HCT116 (cell line): ENCODE measurements at regions not wholly inside any gene's neighbourhood (a gene's known extent, or its start where the extent isn't known, plus 50 kb on each side); places are given as distances from the start of the nearest gene placed in this dataset.

Experiments used
- ATAC-seq: fragments of 200-7000 bp; cut with Tn5 transposase; 2 replicates; pipeline ENCODE4 v1.9.1; 2020; ENCODE audit warnings: mild to moderate bottlenecking, moderate library complexity
- BruUV-seq: library from RNA; stranded (reverse); fragments of 400-500 nt; replicated peaks from 2 replicates; lab custom pipeline; 2021; lab: Mats Ljungman, UMichigan
- CTCF ChIA-PET: fragments of 300-600 bp; sonication (Branson Sonifier 250); formaldehyde crosslinking; loops from one replicate; lab custom pipeline; 2021; ENCODE audit warnings: antibody characterized with exemption; lab: Charles Lee
- POLR2A ChIA-PET: fragments of 300-600, 350-600 bp; sonication (Branson Sonifier 250); formaldehyde crosslinking; loops from one replicate; lab custom pipeline; 2021; ENCODE audit warnings: antibody characterized with exemption; lab: Charles Lee
- RAD21 ChIA-PET, 2 experiments: fragments of 300-600 bp; sonication (Branson Sonifier 250); formaldehyde crosslinking; loops; one replicate each; lab custom pipeline; 2023; ENCODE audit warnings: low total read pairs in 2 of 2; ENCODE audit not compliant: uncharacterized antibody in 2 of 2, unreplicated experiment in 2 of 2, low non-redundant PET in 1 of 2; lab: Charles Lee
- DNase-seq: peaks from one replicate; pipeline ENCODE4 v3.0.0-alpha.2; 2010; ENCODE audit warnings: low read depth, low spot score
- H2AFZ ChIP-seq: fragments of 200-600 bp; shearing (Covaris generic), sonication (generic); 2 replicates; pipeline ENCODE4 v1.6.1; 2017; ENCODE audit warnings: low read depth, mixed run types, mixed read lengths, antibody characterized with exemption, low read length; ENCODE audit not compliant: poor library complexity, severe bottlenecking
- H3K27ac ChIP-seq: 2 replicates; pipeline ENCODE4 v1.5.1; 2012; ENCODE audit warnings: low read depth, low read length
- H3K27me3 ChIP-seq: fragments of 200-600 bp; sonication (generic); 2 replicates; pipeline ENCODE4 v1.6.1; 2016; ENCODE audit warnings: mixed run types, low read length, mixed read lengths; ENCODE audit not compliant: insufficient read depth
- H3K36me3 ChIP-seq, 2 experiments: fragments of 200-500 bp in 1 of 2; fragments of 200-600 bp in 1 of 2; sonication (Bioruptor generic) in 1 of 2; sonication (generic) in 1 of 2; 2 replicates each; pipeline versions ENCODE4 v1.5.1 to v1.6.1; 2014 to 2016; ENCODE audit warnings: low read length in 2 of 2, inconsistent platforms in 1 of 2, mixed read lengths in 1 of 2, mixed run types in 1 of 2; ENCODE audit not compliant: insufficient read depth in 2 of 2, control insufficient read depth in 1 of 2
- H3K4me1 ChIP-seq, 2 experiments: fragments of 200-600 bp in 1 of 2; sonication (generic) in 1 of 2; 2 replicates each; pipeline versions ENCODE4 v1.5.1 to v1.6.1; 2012 to 2017; ENCODE audit warnings: low read length in 2 of 2, inconsistent platforms in 1 of 2, mild to moderate bottlenecking in 1 of 2, mixed read lengths in 1 of 2, mixed run types in 1 of 2, moderate library complexity in 1 of 2; ENCODE audit not compliant: insufficient read depth in 2 of 2, control insufficient read depth in 1 of 2
- H3K4me2 ChIP-seq: fragments of 200-600 bp; sonication (generic); 2 replicates; pipeline ENCODE4 v1.6.1; 2017; ENCODE audit warnings: mixed run types, low read length, mixed read lengths
- H3K4me3 ChIP-seq, 2 experiments: fragments of 200-600 bp in 1 of 2; sonication (generic) in 1 of 2; replicated peaks in 1 of 2; 2 replicates each; pipeline ENCODE4 v1.5.1; 2011 to 2016; ENCODE audit warnings: low read length in 2 of 2, control low read depth in 1 of 2, low read depth in 1 of 2, mild to moderate bottlenecking in 1 of 2, mixed read lengths in 1 of 2, mixed run types in 1 of 2
- H3K79me2 ChIP-seq: fragments of 200-600 bp; sonication (generic); 2 replicates; pipeline ENCODE4 v1.6.1; 2017; ENCODE audit warnings: mild to moderate bottlenecking, mixed run types, low read length, moderate library complexity, mixed read lengths; ENCODE audit not compliant: insufficient read depth
- H3K9ac ChIP-seq: fragments of 200-600 bp; sonication (generic); 2 replicates; pipeline ENCODE4 v1.6.1; 2016; ENCODE audit warnings: low read length, mixed read lengths
- H3K9me2 ChIP-seq: fragments of 200-600 bp; sonication (generic), shearing (Covaris generic); 2 replicates; pipeline ENCODE4 v1.6.1; 2017; ENCODE audit warnings: mixed run types, mild to moderate bottlenecking, moderate library complexity; ENCODE audit not compliant: insufficient read depth
- H3K9me3 ChIP-seq, 2 experiments: fragments of 200-500 bp in 1 of 2; fragments of 200-600 bp in 1 of 2; sonication (Bioruptor generic) in 1 of 2; sonication (generic) in 1 of 2; 2 replicates each; pipeline ENCODE4 v1.6.1; 2014 to 2017; ENCODE audit warnings: low read length in 2 of 2, mixed read lengths in 2 of 2, inconsistent platforms in 1 of 2, low read depth in 1 of 2, mild to moderate bottlenecking in 1 of 2, mixed run types in 1 of 2, moderate library complexity in 1 of 2; ENCODE audit not compliant: control insufficient read depth in 1 of 2, insufficient read depth in 1 of 2
- H4K20me1 ChIP-seq: fragments of 200-600 bp; sonication (generic), shearing (Covaris generic); 2 replicates; pipeline ENCODE4 v1.6.1; 2017; ENCODE audit warnings: mixed run types, mild to moderate bottlenecking, moderate library complexity; ENCODE audit not compliant: insufficient read depth
- CBX3 ChIP-seq: IDR thresholded peaks from 2 replicates; pipeline ENCODE4 v1.6.1; 2012; ENCODE audit warnings: low read depth
- EGR1 ChIP-seq: IDR thresholded peaks from 2 replicates; pipeline ENCODE4 v1.6.1; 2012; ENCODE audit warnings: low read depth
- ELF1 ChIP-seq: IDR thresholded peaks from 2 replicates; pipeline ENCODE4 v1.6.1; 2012; ENCODE audit warnings: low read depth, borderline replicate concordance
- EZH2 ChIP-seq: fragments of 200-600 bp; sonication (generic); IDR thresholded peaks from 2 replicates; pipeline ENCODE4 v1.6.1; 2017; ENCODE audit warnings: antibody characterized with exemption, mixed run types
- EZH2phosphoT487 ChIP-seq: fragments of 200-600 bp; IDR thresholded peaks from 2 replicates; pipeline ENCODE4 v1.6.1; 2018; ENCODE audit warnings: antibody characterized with exemption, borderline replicate concordance
- JUND ChIP-seq: IDR thresholded peaks from 2 replicates; pipeline ENCODE4 v1.6.1; 2012
- POLR2AphosphoS5 ChIP-seq: IDR thresholded peaks from 2 replicates; pipeline ENCODE4 v1.6.1; 2011; ENCODE audit warnings: mild to moderate bottlenecking, low read depth, low read length, moderate library complexity
- RAD21 ChIP-seq: IDR thresholded peaks from 2 replicates; pipeline ENCODE4 v1.6.1; 2012; ENCODE audit warnings: low read depth, mild to moderate bottlenecking
- SP1 ChIP-seq: IDR thresholded peaks from 2 replicates; pipeline ENCODE4 v1.6.1; 2012; ENCODE audit warnings: low read depth
- SRF ChIP-seq: IDR thresholded peaks from 2 replicates; pipeline ENCODE4 v1.6.1; 2012; ENCODE audit warnings: low read depth
- TCF7L2 ChIP-seq: IDR thresholded peaks from 2 replicates; pipeline ENCODE4 v1.7.0; 2011; ENCODE audit warnings: borderline replicate concordance, inconsistent platforms; ENCODE audit not compliant: insufficient read depth, insufficient read length; ENCODE audit errors: extremely low read depth
- ZNF274 ChIP-seq: fragments of 200-500 bp; sonication (Bioruptor generic); IDR thresholded peaks from 2 replicates; pipeline ENCODE4 v1.6.1; 2014; ENCODE audit warnings: mild to moderate bottlenecking, low read depth, low read length, inconsistent platforms
- intact Hi-C: fragments of 100-400 bp; cut with micrococcal nuclease; formaldehyde crosslinking; loops from 2 replicates; pipeline ENCODE4 v1.10.0; 2022
- TF ChIP-seq, protein P1 (sequence below), 3 experiments: fragments of 200-600 bp in 1 of 3; sonication (generic) in 1 of 3; IDR thresholded peaks in 2 of 3; conservative IDR thresholded peaks in 1 of 3; 2 replicates each; pipeline ENCODE4 v1.5.1; 2012 to 2017; ENCODE audit warnings: low read depth in 2 of 3, low read length in 2 of 3, antibody characterized with exemption in 1 of 3, borderline replicate concordance in 1 of 3, control low read depth in 1 of 3, mild to moderate bottlenecking in 1 of 3, mixed read lengths in 1 of 3, mixed run types in 1 of 3, moderate library complexity in 1 of 3; ENCODE audit not compliant: insufficient read depth in 1 of 3
- TF ChIP-seq, protein P2 (sequence below): IDR thresholded peaks from 2 replicates; pipeline ENCODE4 v1.6.1; 2012
- TF ChIP-seq, protein P3 (sequence below): IDR thresholded peaks from 2 replicates; pipeline ENCODE4 v1.6.1; 2012

DNA sequence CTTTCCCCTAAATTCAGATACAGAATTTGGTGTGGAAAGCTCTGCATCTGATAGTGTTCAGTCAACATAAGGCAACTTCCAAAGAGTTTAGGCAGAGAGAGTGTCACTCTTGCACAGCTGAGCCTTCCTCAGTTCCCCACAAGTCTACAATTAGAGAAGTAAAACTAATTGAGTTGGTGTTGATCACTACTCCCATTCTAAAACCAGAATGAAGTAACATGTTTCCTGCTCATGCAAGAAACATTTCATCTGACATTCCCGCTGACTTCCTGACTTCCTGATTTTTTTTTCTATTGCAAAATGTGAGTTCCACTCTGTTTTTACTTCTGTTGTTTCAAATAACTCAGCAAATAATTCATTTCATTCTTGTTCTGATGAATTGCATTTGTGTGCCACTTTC, 271.0 kb downstream of the ALG10B start:
- no peak overlapping the region for H3K4me3 ChIP-seq
- DNase-seq (no peak), ATAC-seq (no peak)
- H3K36me3 ChIP-seq, result no peaks in the 10 kb centered on the region
- H3K27me3 ChIP-seq, result no peaks in the 10 kb centered on the region
- intact Hi-C loops, result no loop called here
- RAD21 ChIA-PET, result no interaction called here
- POLR2A ChIA-PET, result no interaction called here
- H3K4me2 ChIP-seq, result no peak overlapping the region
- TF ChIP-seq RAD21 (no peak), POLR2AphosphoS5 (no peak), JUND (no peak), EGR1 (no peak), ZNF274 (no peak), TCF7L2 (no peak), ELF1 (no peak), EZH2phosphoT487 (no peak), CBX3 (no peak), EZH2 (no peak), SP1 (no peak), SRF (no peak)
- TF ChIP-seq, protein P1, sequence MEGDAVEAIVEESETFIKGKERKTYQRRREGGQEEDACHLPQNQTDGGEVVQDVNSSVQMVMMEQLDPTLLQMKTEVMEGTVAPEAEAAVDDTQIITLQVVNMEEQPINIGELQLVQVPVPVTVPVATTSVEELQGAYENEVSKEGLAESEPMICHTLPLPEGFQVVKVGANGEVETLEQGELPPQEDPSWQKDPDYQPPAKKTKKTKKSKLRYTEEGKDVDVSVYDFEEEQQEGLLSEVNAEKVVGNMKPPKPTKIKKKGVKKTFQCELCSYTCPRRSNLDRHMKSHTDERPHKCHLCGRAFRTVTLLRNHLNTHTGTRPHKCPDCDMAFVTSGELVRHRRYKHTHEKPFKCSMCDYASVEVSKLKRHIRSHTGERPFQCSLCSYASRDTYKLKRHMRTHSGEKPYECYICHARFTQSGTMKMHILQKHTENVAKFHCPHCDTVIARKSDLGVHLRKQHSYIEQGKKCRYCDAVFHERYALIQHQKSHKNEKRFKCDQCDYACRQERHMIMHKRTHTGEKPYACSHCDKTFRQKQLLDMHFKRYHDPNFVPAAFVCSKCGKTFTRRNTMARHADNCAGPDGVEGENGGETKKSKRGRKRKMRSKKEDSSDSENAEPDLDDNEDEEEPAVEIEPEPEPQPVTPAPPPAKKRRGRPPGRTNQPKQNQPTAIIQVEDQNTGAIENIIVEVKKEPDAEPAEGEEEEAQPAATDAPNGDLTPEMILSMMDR (IDR thresholded peaks at IDR 0.05 in 2 of 3, conservative IDR thresholded peaks at IDR 0.05 in 1 of 3; ENCODE audit: borderline replicate concordance in 1 of 3, insufficient read depth in 1 of 3, low read depth in 2 of 3, low read length in 2 of 3), result no peak
- TF ChIP-seq, protein P2, sequence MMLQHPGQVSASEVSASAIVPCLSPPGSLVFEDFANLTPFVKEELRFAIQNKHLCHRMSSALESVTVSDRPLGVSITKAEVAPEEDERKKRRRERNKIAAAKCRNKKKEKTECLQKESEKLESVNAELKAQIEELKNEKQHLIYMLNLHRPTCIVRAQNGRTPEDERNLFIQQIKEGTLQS, result no peak
- TF ChIP-seq, protein P3, sequence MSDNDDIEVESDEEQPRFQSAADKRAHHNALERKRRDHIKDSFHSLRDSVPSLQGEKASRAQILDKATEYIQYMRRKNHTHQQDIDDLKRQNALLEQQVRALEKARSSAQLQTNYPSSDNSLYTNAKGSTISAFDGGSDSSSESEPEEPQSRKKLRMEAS, result no peak
- TF ChIP-seq, all 23 proteins: peak for 0
- no peaks in the 10 kb centered on the region for H4K20me1 ChIP-seq
- no TSS peak for BruUV-seq
- no peak overlapping the region for H2AFZ ChIP-seq
- H3K79me2 ChIP-seq, result no peaks in the 10 kb centered on the region
- H3K9ac ChIP-seq, result no peak overlapping the region
- H3K27ac ChIP-seq, result no peak overlapping the region
- CTCF ChIA-PET, result no interaction called here
- H3K9me3 ChIP-seq, result no peaks in the 10 kb centered on the region
- no peaks in the 10 kb centered on the region for H3K9me2 ChIP-seq
- no peaks in the 10 kb centered on the region for H3K4me1 ChIP-seq
